Panc1 (cell line): ENCODE measurements at regions not wholly inside any gene's neighbourhood (a gene's known extent, or its start where the extent isn't known, plus 50 kb on each side); places are given as distances from the start of the nearest gene placed in this dataset.

ENCODE experiments used
- POLR2AphosphoS5 ChIP-seq: IDR thresholded peaks from 2 replicates; pipeline ENCODE4 v1.6.1; 2012; ENCODE audit warnings: mild to moderate bottlenecking, low read depth, low read length, moderate library complexity
- TCF7L2 ChIP-seq: IDR thresholded peaks from 2 replicates; pipeline ENCODE4 v1.6.1; 2011; ENCODE audit warnings: mild to moderate bottlenecking, low read depth, low read length, inconsistent platforms
- TF ChIP-seq, protein P1 (sequence below): fragments of 450-650 bp; IDR thresholded peaks from 2 replicates; pipeline ENCODE4 v1.5.1; 2017; ENCODE audit warnings: mild to moderate bottlenecking
- TF ChIP-seq, protein P2 (sequence below), 2 experiments: IDR thresholded peaks; 2 replicates each; pipeline ENCODE4 v1.6.1; 2011 to 2012; ENCODE audit warnings: low read depth in 2 of 2, control low read depth in 1 of 2, low read length in 1 of 2, mild to moderate bottlenecking in 1 of 2, moderate library complexity in 1 of 2; ENCODE audit not compliant: insufficient read depth in 1 of 2

DNA sequence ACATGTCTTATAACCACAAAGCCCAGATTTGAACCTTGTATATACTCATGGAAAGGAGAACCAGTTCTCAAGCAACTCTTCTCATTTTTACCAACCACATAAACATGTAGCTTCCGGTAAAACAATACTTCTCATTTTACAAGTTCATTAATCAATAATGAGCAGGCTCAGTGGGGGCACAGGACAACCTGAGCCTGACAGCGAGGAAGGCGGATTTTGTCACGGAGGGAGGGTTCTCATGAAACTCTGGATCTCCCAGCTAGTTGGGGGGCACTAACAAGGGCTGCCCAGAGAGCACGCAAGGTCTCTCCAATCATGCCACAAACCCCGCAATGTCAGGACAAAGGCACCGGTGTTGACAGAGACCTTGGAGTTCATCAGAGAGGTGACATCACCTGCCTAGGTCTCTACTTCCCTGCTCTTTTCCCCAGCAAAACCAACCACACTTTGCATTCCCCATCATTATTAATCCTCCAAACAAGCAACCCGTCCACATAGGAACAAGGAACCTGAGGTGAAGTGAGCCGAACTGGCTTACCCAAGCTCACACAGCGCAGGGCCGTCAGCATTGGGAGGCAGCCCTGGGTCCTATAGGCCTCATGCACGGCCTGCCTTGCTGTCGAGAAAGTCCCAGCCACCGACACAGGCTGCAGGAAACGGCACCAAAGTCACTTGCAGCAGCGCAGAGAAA lies 192.1 kb upstream of the KLF14 start:
- TF ChIP-seq TCF7L2 (no peak), POLR2AphosphoS5 (no peak)
- TF ChIP-seq, protein P1, sequence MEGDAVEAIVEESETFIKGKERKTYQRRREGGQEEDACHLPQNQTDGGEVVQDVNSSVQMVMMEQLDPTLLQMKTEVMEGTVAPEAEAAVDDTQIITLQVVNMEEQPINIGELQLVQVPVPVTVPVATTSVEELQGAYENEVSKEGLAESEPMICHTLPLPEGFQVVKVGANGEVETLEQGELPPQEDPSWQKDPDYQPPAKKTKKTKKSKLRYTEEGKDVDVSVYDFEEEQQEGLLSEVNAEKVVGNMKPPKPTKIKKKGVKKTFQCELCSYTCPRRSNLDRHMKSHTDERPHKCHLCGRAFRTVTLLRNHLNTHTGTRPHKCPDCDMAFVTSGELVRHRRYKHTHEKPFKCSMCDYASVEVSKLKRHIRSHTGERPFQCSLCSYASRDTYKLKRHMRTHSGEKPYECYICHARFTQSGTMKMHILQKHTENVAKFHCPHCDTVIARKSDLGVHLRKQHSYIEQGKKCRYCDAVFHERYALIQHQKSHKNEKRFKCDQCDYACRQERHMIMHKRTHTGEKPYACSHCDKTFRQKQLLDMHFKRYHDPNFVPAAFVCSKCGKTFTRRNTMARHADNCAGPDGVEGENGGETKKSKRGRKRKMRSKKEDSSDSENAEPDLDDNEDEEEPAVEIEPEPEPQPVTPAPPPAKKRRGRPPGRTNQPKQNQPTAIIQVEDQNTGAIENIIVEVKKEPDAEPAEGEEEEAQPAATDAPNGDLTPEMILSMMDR: no peak
- TF ChIP-seq, protein P2, sequence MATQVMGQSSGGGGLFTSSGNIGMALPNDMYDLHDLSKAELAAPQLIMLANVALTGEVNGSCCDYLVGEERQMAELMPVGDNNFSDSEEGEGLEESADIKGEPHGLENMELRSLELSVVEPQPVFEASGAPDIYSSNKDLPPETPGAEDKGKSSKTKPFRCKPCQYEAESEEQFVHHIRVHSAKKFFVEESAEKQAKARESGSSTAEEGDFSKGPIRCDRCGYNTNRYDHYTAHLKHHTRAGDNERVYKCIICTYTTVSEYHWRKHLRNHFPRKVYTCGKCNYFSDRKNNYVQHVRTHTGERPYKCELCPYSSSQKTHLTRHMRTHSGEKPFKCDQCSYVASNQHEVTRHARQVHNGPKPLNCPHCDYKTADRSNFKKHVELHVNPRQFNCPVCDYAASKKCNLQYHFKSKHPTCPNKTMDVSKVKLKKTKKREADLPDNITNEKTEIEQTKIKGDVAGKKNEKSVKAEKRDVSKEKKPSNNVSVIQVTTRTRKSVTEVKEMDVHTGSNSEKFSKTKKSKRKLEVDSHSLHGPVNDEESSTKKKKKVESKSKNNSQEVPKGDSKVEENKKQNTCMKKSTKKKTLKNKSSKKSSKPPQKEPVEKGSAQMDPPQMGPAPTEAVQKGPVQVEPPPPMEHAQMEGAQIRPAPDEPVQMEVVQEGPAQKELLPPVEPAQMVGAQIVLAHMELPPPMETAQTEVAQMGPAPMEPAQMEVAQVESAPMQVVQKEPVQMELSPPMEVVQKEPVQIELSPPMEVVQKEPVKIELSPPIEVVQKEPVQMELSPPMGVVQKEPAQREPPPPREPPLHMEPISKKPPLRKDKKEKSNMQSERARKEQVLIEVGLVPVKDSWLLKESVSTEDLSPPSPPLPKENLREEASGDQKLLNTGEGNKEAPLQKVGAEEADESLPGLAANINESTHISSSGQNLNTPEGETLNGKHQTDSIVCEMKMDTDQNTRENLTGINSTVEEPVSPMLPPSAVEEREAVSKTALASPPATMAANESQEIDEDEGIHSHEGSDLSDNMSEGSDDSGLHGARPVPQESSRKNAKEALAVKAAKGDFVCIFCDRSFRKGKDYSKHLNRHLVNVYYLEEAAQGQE (IDR thresholded peaks at IDR 0.05; ENCODE audit: insufficient read depth in 1 of 2, low read depth in 2 of 2, low read length in 1 of 2): no peak
